ENCODE measurements at regions not wholly inside any gene's neighbourhood (a gene's known extent, or its start where the extent isn't known, plus 50 kb on each side); places are given as distances from the start of the nearest gene placed in this dataset.

GRCh38 chr5:38207343-38207742 lies 51.0 kb upstream of the EGFLAM start:
- no peak for DNase-seq (ENCODE audit: low read depth)

GRCh38 chr5:38202741-38203140 lies 55.6 kb upstream of the EGFLAM start:
- no peak for DNase-seq (ENCODE audit: low read depth)

GRCh38 chr5:38200872-38201557 lies 57.3 kb upstream of the EGFLAM start:
- DNase-seq (ENCODE audit: low read depth), result no peak

- DNase-seq (ENCODE audit: low read depth), result no peak
Observed at GRCh38 chr5:38197118-38197517, 61.2 kb upstream of the EGFLAM start.

- DNase-seq (ENCODE audit: low read depth), result peak; percentile 53
Observed at GRCh38 chr5:38193015-38193581, 65.3 kb upstream of the EGFLAM start.

- DNase-seq (ENCODE audit: low read depth), result no peak
Observed at GRCh38 chr5:38191693-38192092, 66.7 kb upstream of the EGFLAM start.

- DNase-seq (ENCODE audit: low read depth), result no peak
Observed at GRCh38 chr5:38190111-38190510, 68.2 kb upstream of the EGFLAM start.

GRCh38 chr5:38189081-38189504 lies 69.3 kb upstream of the EGFLAM start:
- DNase-seq (ENCODE audit: low read depth), result no peak

GRCh38 chr5:38188591-38188990 lies 69.8 kb upstream of the EGFLAM start:
- no peak for DNase-seq (ENCODE audit: low read depth)

- no peak for DNase-seq (ENCODE audit: low read depth)
Observed at GRCh38 chr5:38187532-38187931, 70.8 kb upstream of the EGFLAM start.

- DNase-seq (ENCODE audit: low read depth), result no peak
Observed at GRCh38 chr5:38184627-38185026, 73.7 kb upstream of the EGFLAM start.

GRCh38 chr5:38182991-38183390 lies 75.4 kb upstream of the EGFLAM start:
- DNase-seq (ENCODE audit: low read depth), result no peak

- DNase-seq (ENCODE audit: low read depth), result no peak
Observed at GRCh38 chr5:38168029-38168428, 90.3 kb upstream of the EGFLAM start.

- no peak for DNase-seq (ENCODE audit: low read depth)
Observed at GRCh38 chr5:38167562-38167996, 90.8 kb upstream of the EGFLAM start.

GRCh38 chr5:38166832-38167231 lies 91.5 kb upstream of the EGFLAM start:
- no peak for DNase-seq (ENCODE audit: low read depth)

- no peak for DNase-seq (ENCODE audit: low read depth)
Observed at GRCh38 chr5:38165435-38165834, 92.9 kb upstream of the EGFLAM start.

- no peak for DNase-seq (ENCODE audit: low read depth)
Observed at GRCh38 chr5:38164776-38165399, 93.5 kb upstream of the EGFLAM start.

GRCh38 chr5:38163636-38164237 lies 94.6 kb upstream of the EGFLAM start:
- peak; percentile 49 for DNase-seq (ENCODE audit: low read depth)

- peak; percentile 45 for DNase-seq (ENCODE audit: low read depth)
Observed at GRCh38 chr5:38162625-38163024, 95.7 kb upstream of the EGFLAM start.

GRCh38 chr5:38157024-38157423 lies 101.3 kb upstream of the EGFLAM start:
- no peak for DNase-seq (ENCODE audit: low read depth)

- peak; percentile 27 for DNase-seq (ENCODE audit: low read depth)
Observed at GRCh38 chr5:38154615-38155204, 103.6 kb upstream of the EGFLAM start.

- DNase-seq (ENCODE audit: low read depth), result peak; percentile 81
Observed at GRCh38 chr5:38151878-38152277, 106.5 kb upstream of the EGFLAM start.
